Activated T-cell treated with anti-CD3 and anti-CD28 coated beads, Interleukin-2, amount 50 U/mL, for 72 hours (primary cell): ENCODE measurements at regions not wholly inside any gene's neighbourhood (a gene's known extent, or its start where the extent isn't known, plus 50 kb on each side); places are given as distances from the start of the nearest gene placed in this dataset.
"Not testable (repeated sequence)": the region's sequence is repeated elsewhere in the genome, so short reads cannot be mapped to it uniquely, and the experiment has no call there.

Source experiments
- ATAC-seq, 2 donors: fragments of 150-1000 bp; cut with Tn5 transposase; replicated peaks in 1 of 2; 2 replicates each; pipeline ENCODE4 v1.10.0; 2021; ENCODE audit warnings: moderate library complexity in 2 of 2, mild to moderate bottlenecking in 1 of 2
- DNase-seq, 2 donors: peaks; one replicate each; pipeline ENCODE4 v3.0.0; 2021 to 2022; ENCODE audit warnings: mixed read lengths in 1 of 2
- H3K27ac Mint-ChIP-seq: one replicate; pipeline ENCODE4 v1.8.0; 2022; ENCODE audit warnings: mild to moderate bottlenecking, moderate library complexity, mixed read lengths
- H3K27me3 Mint-ChIP-seq: one replicate; pipeline ENCODE4 v1.8.0; 2022; ENCODE audit warnings: low read depth, mixed read lengths
- H3K36me3 Mint-ChIP-seq, 2 donors: one replicate each; pipeline ENCODE4 v1.8.0; 2022; ENCODE audit warnings: mixed read lengths in 2 of 2, mild to moderate bottlenecking in 1 of 2; ENCODE audit not compliant: insufficient read depth in 2 of 2
- H3K4me1 Mint-ChIP-seq: one replicate; pipeline ENCODE4 v1.8.0; 2022; ENCODE audit warnings: low read depth, mixed read lengths
- H3K4me3 Mint-ChIP-seq, 2 donors: one replicate each; pipeline ENCODE4 v1.8.0; 2022; ENCODE audit warnings: mild to moderate bottlenecking in 2 of 2, mixed read lengths in 2 of 2, moderate library complexity in 2 of 2
- H3K9me3 Mint-ChIP-seq, 2 donors: one replicate each; pipeline ENCODE4 v1.8.0; 2022; ENCODE audit warnings: mixed read lengths in 2 of 2

DNA sequence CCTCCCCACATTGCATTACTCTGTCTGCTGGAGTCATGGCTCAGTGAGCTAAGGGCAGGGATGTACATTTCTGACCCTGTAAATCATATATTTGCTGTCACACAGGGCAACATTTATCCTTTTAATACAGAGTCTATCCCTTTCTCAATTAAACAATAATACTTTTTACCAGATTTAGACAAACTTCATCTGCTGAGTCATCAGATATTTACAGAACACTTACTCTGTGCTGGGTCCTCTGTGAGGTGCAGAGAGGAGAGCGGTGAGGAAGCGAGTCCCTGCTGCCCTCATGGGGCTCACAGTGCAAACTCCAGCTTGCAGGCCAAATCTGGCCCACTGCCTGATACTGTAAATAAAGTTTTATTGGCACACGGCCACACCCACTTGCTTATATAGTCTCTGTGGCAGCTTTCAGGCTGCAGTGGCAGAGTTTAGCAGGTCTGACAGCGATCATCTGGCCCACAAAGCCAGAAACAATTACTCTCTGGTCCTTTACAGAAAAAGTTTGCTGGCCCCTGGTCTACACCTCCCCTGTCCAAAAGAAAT lies 144.5 kb downstream of the CDH26 start:
- H3K27ac Mint-ChIP-seq: no peak overlapping the region
- no peak overlapping the region for H3K4me3 Mint-ChIP-seq
- peaks cover 0 to 1% of the 10 kb centered on the region in 2 donors for H3K9me3 Mint-ChIP-seq
- DNase-seq: no peak
- peaks cover 6% of the 10 kb centered on the region for H3K4me1 Mint-ChIP-seq
- no peak for ATAC-seq
- peaks cover 7% of the 10 kb centered on the region for H3K27me3 Mint-ChIP-seq
- H3K36me3 Mint-ChIP-seq: no peaks in the 10 kb centered on the region

DNA sequence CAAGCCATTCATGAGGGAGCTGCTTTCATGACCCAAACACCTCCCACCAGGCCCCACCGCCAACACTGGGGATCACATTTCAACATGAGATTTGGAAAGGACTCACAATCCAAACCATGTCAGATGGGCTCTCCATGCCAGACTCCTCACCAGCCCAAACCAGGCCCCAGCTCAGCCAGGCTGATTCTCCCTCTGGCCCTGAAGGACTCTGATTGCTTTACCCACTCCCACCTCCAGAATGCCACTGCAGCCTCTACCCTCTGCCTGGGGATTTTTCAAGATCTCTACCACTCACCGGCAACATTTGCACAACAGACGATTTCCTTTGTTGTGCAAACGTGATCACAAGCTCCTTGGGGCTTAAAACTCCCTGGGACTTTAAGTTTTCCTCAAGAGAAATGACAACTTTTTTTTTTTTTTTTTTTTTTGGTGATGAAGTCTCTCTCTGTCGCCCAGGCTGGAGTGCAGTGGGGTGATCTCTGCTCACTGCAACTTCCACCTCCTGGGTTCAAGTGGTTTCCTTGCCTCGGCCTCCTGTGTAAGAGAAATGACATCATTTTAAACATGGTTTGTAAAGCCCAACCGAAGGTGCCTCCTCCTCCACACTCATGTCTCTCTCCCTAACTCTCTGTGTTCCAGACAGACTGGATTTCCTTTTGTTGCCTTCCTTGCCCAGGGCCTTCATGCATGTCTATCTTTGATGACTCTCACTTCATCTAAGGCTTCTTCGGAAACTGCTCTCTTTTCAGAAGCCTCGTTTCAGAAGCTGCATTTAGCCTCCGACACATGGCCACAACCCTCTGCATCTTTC lies 147.0 kb downstream of the CDH26 start:
- Mint-ChIP-seq H3K9me3 (no peaks in the 10 kb centered on the region), H3K27ac (no peak overlapping the region)

DNA sequence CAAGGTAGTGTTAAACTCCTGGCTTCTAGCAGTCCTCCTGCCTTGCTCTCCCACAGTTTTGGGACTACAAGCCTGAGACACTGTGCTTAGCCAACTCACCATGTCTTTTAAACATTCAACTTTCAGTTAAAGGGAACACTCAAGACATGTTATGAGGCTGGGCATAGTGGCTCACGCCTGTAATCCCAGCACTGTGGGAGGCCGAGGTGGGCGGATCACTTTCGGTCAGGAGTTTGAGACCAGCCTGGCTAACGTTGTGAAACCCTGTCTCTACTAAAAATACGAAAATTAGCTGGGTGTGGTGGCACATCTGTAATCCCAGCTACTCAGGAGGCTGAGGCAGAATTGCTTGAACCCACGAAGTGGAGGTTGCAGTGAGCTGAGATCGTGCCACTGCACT lies 148.0 kb downstream of the CDH26 start:
- not testable (repeated sequence) for H3K9me3 Mint-ChIP-seq, H3K4me1 Mint-ChIP-seq, ATAC-seq, H3K27ac Mint-ChIP-seq, DNase-seq, H3K4me3 Mint-ChIP-seq, H3K36me3 Mint-ChIP-seq, H3K27me3 Mint-ChIP-seq

More for the DNA sequence above, 147.0 kb downstream of the CDH26 start:
- Mint-ChIP-seq H3K36me3 (no peaks in the 10 kb centered on the region), H3K4me1 (peaks cover 6% of the 10 kb centered on the region), H3K4me3 (no peak overlapping the region), H3K27me3 (peaks cover 7% of the 10 kb centered on the region)
- no peak for ATAC-seq
- no peak for DNase-seq

DNA sequence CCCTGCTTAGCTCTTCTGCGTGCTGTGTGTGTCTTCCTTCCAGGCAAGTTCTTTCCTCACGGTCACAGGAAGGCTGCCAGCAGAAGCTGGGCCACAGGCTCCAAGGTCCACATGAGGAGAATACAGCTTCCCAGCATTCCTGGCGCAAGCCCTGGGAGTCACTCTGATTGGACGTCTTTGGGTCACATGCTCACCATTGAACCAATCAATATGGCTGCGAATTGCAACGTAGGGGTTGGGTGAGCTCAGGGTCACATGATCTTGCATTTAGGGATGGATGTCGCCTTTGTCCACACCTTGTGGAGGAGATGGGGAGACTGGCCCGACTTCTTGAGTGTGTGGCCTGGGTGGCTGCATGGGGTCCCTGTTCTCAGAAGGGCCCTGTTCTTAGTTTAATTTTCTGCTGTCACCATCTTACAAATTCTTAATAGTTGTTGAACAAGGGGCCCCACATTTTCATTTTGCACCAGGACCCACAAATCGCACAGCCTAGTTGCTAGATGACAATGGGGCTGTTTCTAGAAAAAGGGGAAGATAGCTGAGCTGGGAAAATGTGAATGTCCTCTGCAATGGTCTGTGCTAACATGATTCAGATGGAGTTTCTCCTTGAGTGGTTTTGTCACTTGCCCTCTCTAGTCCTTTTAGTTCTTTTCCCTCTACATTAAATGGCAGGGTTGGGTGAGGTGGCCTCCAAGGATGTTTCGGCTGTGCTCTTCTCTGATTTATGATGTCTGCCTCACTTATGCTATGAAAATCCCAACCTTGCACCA lies 149.6 kb downstream of the CDH26 start:
- no peak overlapping the region for H3K4me3 Mint-ChIP-seq

DNA sequence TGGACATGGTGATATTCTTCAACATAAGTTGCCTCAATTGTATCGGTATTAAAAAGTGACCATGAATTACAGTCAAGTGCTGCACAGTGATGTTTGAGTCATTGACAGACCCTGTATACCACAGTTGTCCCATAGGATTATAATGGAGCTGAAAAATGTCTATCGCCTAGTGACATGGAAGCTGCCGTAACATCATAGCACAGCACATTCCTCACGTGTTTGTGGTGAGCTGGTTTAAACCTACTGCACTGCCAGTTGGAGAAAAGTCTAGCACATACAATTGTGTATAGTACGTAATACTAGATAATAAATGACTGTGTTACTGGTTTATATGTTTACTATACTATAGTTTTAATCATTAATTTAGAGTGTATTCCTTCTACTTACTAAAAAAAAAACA lies 150.2 kb downstream of the CDH26 start:
- ATAC-seq (no peak), DNase-seq (no peak)
- H3K36me3 Mint-ChIP-seq: no peaks in the 10 kb centered on the region
- H3K4me3 Mint-ChIP-seq: no peak overlapping the region
- H3K4me1 Mint-ChIP-seq: no peaks in the 10 kb centered on the region
- H3K27ac Mint-ChIP-seq: no peak overlapping the region
- no peaks in the 10 kb centered on the region for H3K9me3 Mint-ChIP-seq
- no peaks in the 10 kb centered on the region for H3K27me3 Mint-ChIP-seq

More for the DNA sequence above, 149.6 kb downstream of the CDH26 start:
- H3K27me3 Mint-ChIP-seq: no peaks in the 10 kb centered on the region
- H3K9me3 Mint-ChIP-seq: no peaks in the 10 kb centered on the region
- ATAC-seq (no peak), DNase-seq (no peak)
- no peaks in the 10 kb centered on the region for H3K36me3 Mint-ChIP-seq
- no peaks in the 10 kb centered on the region for H3K4me1 Mint-ChIP-seq
- H3K27ac Mint-ChIP-seq: no peak overlapping the region

DNA sequence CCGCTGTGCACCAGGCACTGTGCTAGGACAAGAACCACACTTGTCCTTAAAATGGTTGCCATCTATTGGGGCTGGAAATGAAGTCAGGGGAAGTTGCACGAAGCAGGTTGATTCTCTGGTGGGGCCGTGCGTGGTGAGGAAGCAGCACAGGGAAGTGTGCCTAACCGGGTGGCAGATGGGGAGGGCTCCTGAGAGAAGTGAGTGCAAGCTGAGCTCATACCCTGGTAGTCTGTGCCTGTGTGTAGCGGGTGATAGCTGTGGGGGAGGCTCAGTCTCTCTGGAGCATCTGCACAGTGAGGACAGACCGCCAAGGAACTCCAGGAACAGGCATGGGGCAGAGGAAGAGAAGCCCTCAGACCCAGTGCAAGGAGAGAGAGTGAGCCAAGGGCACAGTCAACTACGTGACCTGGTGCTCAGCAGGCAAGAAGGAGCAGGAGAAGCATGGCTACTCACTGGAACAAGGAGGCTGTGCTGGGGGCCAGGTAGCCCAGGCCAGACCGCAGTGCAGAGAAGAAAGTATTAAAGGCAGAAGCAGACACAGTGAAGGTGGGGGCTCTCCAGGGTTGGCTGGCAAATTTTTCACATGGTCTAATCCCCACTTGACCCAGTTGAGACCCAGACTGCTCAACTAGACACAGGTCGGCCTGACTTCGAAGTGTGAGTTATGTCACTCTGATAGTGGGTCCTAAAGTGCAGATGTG lies 155.0 kb downstream of the CDH26 start:
- no peaks in the 10 kb centered on the region for H3K9me3 Mint-ChIP-seq
- H3K27me3 Mint-ChIP-seq: no peaks in the 10 kb centered on the region
- H3K4me3 Mint-ChIP-seq: no peak overlapping the region
- H3K27ac Mint-ChIP-seq: no peak overlapping the region
- ATAC-seq: no peak
- no peaks in the 10 kb centered on the region for H3K36me3 Mint-ChIP-seq
- no peak for DNase-seq
- no peaks in the 10 kb centered on the region for H3K4me1 Mint-ChIP-seq

GRCh38 chr20:60113771-60114170 lies 155.5 kb downstream of the CDH26 start:
- no peak for ATAC-seq
- no peak overlapping the region for H3K4me3 Mint-ChIP-seq
- H3K27ac Mint-ChIP-seq: no peak overlapping the region
- H3K4me1 Mint-ChIP-seq: no peaks in the 10 kb centered on the region
- DNase-seq: no peak
- no peaks in the 10 kb centered on the region for H3K36me3 Mint-ChIP-seq
- H3K9me3 Mint-ChIP-seq: no peaks in the 10 kb centered on the region
- H3K27me3 Mint-ChIP-seq: no peaks in the 10 kb centered on the region

- H3K27ac Mint-ChIP-seq: no peak overlapping the region
- H3K4me1 Mint-ChIP-seq: no peaks in the 10 kb centered on the region
- H3K36me3 Mint-ChIP-seq: no peaks in the 10 kb centered on the region
- H3K4me3 Mint-ChIP-seq: no peak overlapping the region
- H3K9me3 Mint-ChIP-seq: no peaks in the 10 kb centered on the region
- no peak for DNase-seq
- H3K27me3 Mint-ChIP-seq: no peaks in the 10 kb centered on the region
- ATAC-seq: no peak
These were observed 157.2 kb downstream of the CDH26 start for GRCh38 chr20:60115451-60115850.

GRCh38 chr20:60116128-60116909 lies 158.1 kb downstream of the CDH26 start:
- Mint-ChIP-seq H3K4me3 (no peak overlapping the region), H3K27ac (no peak overlapping the region), H3K27me3 (no peaks in the 10 kb centered on the region), H3K36me3 (no peaks in the 10 kb centered on the region), H3K9me3 (no peaks in the 10 kb centered on the region), H3K4me1 (no peaks in the 10 kb centered on the region)
- ATAC-seq (peak in 1 of 2 donors; percentile 21), DNase-seq (no peak)

GRCh38 chr20:60117065-60117464 lies 158.8 kb downstream of the CDH26 start:
- H3K27me3 Mint-ChIP-seq: no peaks in the 10 kb centered on the region
- ATAC-seq: no peak
- H3K36me3 Mint-ChIP-seq: no peaks in the 10 kb centered on the region
- H3K4me1 Mint-ChIP-seq: no peaks in the 10 kb centered on the region
- no peak for DNase-seq
- H3K4me3 Mint-ChIP-seq: peak overlapping the region in 1 of 2 donors; percentile 6
- H3K27ac Mint-ChIP-seq: no peak overlapping the region
- H3K9me3 Mint-ChIP-seq: no peaks in the 10 kb centered on the region

GRCh38 chr20:60121903-60122302 lies 163.7 kb downstream of the CDH26 start:
- ATAC-seq (no peak), DNase-seq (no peak)
- H3K36me3 Mint-ChIP-seq: no peaks in the 10 kb centered on the region
- no peaks in the 10 kb centered on the region for H3K27me3 Mint-ChIP-seq
- H3K4me1 Mint-ChIP-seq: no peaks in the 10 kb centered on the region
- no peak overlapping the region for H3K27ac Mint-ChIP-seq
- H3K9me3 Mint-ChIP-seq: no peaks in the 10 kb centered on the region
- H3K4me3 Mint-ChIP-seq: no peak overlapping the region

GRCh38 chr20:60122671-60123070 lies 164.4 kb downstream of the CDH26 start:
- no peaks in the 10 kb centered on the region for H3K4me1 Mint-ChIP-seq
- no peaks in the 10 kb centered on the region for H3K36me3 Mint-ChIP-seq
- no peak for ATAC-seq
- H3K9me3 Mint-ChIP-seq: no peaks in the 10 kb centered on the region
- H3K4me3 Mint-ChIP-seq: no peak overlapping the region
- no peak overlapping the region for H3K27ac Mint-ChIP-seq
- DNase-seq: no peak
- no peaks in the 10 kb centered on the region for H3K27me3 Mint-ChIP-seq
